Activated naive CD4-positive, alpha-beta T cell treated with anti-CD3 and anti-CD28 coated beads for 36 hours (primary cell): ENCODE measurements at regions not wholly inside any gene's neighbourhood (a gene's known extent, or its start where the extent isn't known, plus 50 kb on each side); places are given as distances from the start of the nearest gene placed in this dataset.

ENCODE experiments used
- CTCF ChIA-PET: fragments of 350-600 bp; sonication (Branson Sonifier 250); formaldehyde crosslinking; loops from one replicate; lab custom pipeline; 2021; ENCODE audit warnings: antibody characterized with exemption; lab: Charles Lee
- DNase-seq: peaks from one replicate; pipeline ENCODE4 v3.0.0-alpha.2; 2020
- H3K27ac Mint-ChIP-seq: one replicate; pipeline ENCODE4 v1.8.0; 2021; ENCODE audit warnings: mild to moderate bottlenecking, mixed read lengths
- H3K27me3 Mint-ChIP-seq: one replicate; pipeline ENCODE4 v1.8.0; 2021; ENCODE audit warnings: low read depth, mixed read lengths
- H3K36me3 Mint-ChIP-seq: one replicate; pipeline ENCODE4 v1.8.0; 2021; ENCODE audit warnings: low read depth, mixed read lengths
- H3K4me1 Mint-ChIP-seq: one replicate; pipeline ENCODE4 v1.8.0; 2021; ENCODE audit warnings: low read depth, mixed read lengths
- H3K4me3 Mint-ChIP-seq: one replicate; pipeline ENCODE4 v1.8.0; 2021; ENCODE audit warnings: mild to moderate bottlenecking, moderate library complexity, mixed read lengths
- H3K9me3 Mint-ChIP-seq: one replicate; pipeline ENCODE4 v1.8.0; 2021; ENCODE audit warnings: mixed read lengths
- intact Hi-C: fragments of 100-400 bp; cut with micrococcal nuclease; formaldehyde crosslinking; loops from one replicate; pipeline ENCODE4 v1.15.1; 2023

DNA sequence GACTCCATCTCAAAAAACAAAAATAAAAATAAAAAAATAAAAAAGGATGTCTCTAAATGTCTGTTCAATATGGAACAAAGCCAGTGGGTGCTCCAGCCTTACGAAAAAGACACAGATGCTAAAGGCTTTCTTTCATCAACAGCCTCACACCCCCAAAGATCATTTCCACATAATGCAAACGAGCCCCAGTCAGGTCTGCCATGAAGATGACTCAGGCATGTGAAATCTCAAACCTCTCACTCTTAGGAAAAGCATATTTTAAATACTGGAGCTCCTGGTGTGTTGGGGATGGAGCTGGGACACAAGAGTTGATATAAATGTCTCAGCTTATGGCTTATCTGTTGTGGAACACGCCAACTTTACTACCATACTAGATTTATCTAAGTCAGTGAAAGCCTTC is 49.9 kb upstream of the PLXNC1 start:
- CTCF ChIA-PET, result interaction anchor here (0.5 to 6.1 kb wide), 4 partner anchors 22 to 595 kb away, joined by 4 to 141 read pairs (median 114); no protein-coding TSS in a partner anchor
- Mint-ChIP-seq H3K27ac (no peak overlapping the region), H3K27me3 (no peaks in the 10 kb centered on the region), H3K4me3 (no peak overlapping the region), H3K9me3 (no peaks in the 10 kb centered on the region), H3K4me1 (peaks cover 16% of the 10 kb centered on the region), H3K36me3 (no peaks in the 10 kb centered on the region)
- intact Hi-C loops, result no loop called here
- DNase-seq, result no peak
